IgD-negative memory B cell (primary cell): ENCODE measurements at regions not wholly inside any gene's neighbourhood (a gene's known extent, or its start where the extent isn't known, plus 50 kb on each side); places are given as distances from the start of the nearest gene placed in this dataset.

Source experiments
- H3K27ac Mint-ChIP-seq, 3 donors: one replicate each; pipeline ENCODE4 v1.8.0; 2020 to 2022; ENCODE audit warnings: mild to moderate bottlenecking in 3 of 3, mixed read lengths in 3 of 3, moderate library complexity in 1 of 3
- H3K27me3 Mint-ChIP-seq: one replicate; pipeline ENCODE4 v1.8.0; 2021; ENCODE audit warnings: mixed read lengths
- H3K36me3 Mint-ChIP-seq: one replicate; pipeline ENCODE4 v1.8.0; 2020; ENCODE audit warnings: mild to moderate bottlenecking, mixed read lengths
- H3K4me1 Mint-ChIP-seq, 3 donors: one replicate each; pipeline ENCODE4 v1.8.0; 2020 to 2022; ENCODE audit warnings: mixed read lengths in 3 of 3, mild to moderate bottlenecking in 1 of 3
- H3K4me3 Mint-ChIP-seq, 4 donors: one replicate each; pipeline ENCODE4 v1.8.0; 2020 to 2022; ENCODE audit warnings: mild to moderate bottlenecking in 4 of 4, mixed read lengths in 4 of 4, moderate library complexity in 3 of 4
- H3K9me3 Mint-ChIP-seq, 3 donors: one replicate each; pipeline ENCODE4 v1.8.0; 2020 to 2021; ENCODE audit warnings: mixed read lengths in 3 of 3, mild to moderate bottlenecking in 1 of 3

DNA sequence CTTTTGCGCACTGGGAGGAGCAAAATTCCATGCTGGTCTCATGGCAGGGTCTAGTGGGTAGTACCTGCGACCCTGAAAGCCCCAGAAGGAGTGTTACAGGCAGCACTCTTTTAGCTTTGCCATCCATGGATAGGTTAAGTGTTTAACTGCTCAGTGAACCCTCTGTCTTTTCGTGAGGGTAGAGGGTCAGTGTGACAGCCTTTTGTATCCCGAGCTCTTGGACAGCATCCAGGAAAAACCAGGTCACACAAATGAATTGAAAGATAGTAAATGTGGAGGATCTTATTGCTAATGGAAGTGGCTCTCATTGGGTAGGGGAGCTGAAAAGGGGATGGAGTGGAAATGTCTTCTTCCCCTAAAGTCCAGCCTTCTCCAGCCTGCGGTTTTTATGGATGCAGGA is 57.8 kb upstream of the CCDC112 start:
- Mint-ChIP-seq H3K27ac (no peak overlapping the region), H3K4me1 (peaks cover 0 to 4% (median 0%) of the 10 kb centered on the region in 3 donors), H3K9me3 (peaks cover 0 to 2% (median 0%) of the 10 kb centered on the region in 3 donors), H3K4me3 (no peak overlapping the region), H3K27me3 (peaks cover 4% of the 10 kb centered on the region), H3K36me3 (peaks cover 4% of the 10 kb centered on the region)

DNA sequence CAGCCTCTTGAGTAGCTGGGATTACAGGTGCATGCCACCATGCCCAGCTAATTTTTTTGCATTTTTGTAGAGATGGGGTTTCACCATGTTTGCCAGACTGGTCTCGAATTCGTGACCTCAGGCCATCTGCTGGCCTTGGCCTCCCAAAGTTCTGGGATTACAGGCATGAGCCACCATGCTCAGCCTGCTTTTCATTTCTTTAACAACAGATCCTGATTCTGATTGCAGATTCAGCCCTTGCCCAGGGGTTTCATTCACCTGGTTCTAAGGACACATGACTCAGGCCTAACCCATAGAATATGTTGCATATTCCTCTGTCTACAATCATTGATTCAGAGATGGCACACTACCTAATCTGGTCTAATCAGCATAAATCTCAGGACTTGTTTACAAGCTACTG is 56.1 kb upstream of the CCDC112 start:
- H3K27ac Mint-ChIP-seq: no peak overlapping the region
- H3K4me3 Mint-ChIP-seq: no peak overlapping the region
- peaks cover 4% of the 10 kb centered on the region for H3K36me3 Mint-ChIP-seq
- peaks cover 0 to 4% (median 0%) of the 10 kb centered on the region in 3 donors for H3K4me1 Mint-ChIP-seq
- H3K27me3 Mint-ChIP-seq: peaks cover 4% of the 10 kb centered on the region
- H3K9me3 Mint-ChIP-seq: peaks cover 0 to 2% (median 0%) of the 10 kb centered on the region in 3 donors

DNA sequence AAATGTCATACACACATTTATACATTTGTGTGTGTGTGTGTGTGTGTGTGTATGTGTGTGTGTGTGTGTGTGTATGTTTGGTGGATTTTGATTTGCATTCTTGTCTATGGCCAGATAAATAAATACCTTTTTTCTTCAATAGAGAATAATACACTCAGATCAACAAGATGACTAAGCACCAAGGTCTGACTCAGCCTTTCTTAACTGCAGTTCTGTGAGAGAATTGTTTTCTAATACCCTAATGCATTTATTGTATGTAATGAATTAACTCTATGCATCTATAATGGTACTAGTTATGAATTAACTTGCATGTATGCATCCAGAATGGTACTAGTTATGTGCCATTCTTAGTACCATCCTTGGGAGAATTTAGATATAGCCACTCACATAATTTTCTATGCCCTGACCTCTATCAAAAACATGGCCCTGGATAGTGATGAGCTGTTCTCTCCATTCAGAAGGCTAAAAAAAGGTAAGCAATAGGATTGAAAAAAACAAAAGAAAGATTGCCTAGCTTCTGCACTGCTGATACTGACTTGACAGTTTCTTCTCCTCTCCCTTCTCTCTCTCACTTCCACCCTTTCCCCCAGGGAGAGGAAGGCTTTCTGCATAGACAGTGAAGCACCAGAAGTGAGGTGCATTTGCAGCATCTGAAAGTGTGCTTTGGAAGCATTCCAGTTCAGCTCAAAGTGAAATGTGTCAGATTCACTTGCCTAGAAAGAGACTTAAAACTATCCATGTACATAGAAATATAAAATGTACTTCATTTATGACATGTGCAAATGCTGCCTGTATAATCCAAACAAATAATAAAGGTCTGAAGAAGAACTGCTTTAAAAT is 55.1 kb upstream of the CCDC112 start:
- Mint-ChIP-seq H3K4me1 (peaks cover 0 to 4% (median 0%) of the 10 kb centered on the region in 3 donors), H3K27ac (no peak overlapping the region), H3K36me3 (peaks cover 4% of the 10 kb centered on the region), H3K27me3 (peaks cover 4% of the 10 kb centered on the region), H3K4me3 (no peak overlapping the region), H3K9me3 (no peaks in the 10 kb centered on the region)

DNA sequence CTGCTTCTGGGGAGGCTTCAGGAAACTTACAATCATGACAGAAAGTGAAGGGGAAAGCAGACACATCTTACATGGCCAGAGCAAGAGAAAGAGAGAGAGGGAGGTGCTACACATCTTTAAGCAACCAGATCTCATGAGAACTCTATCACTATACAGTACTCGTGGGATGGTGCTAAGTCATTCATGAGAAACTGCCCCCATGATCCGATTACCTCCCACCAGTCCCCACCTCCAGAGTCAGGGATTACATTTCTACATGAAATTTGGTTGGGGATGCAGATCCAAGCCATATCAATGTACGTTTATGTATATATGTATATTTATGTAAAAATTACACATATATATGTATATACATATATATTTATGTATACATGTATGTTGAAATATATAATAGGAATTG is 54.4 kb upstream of the CCDC112 start:
- Mint-ChIP-seq H3K9me3 (peaks cover 0 to 2% (median 0%) of the 10 kb centered on the region in 3 donors), H3K27me3 (peaks cover 4% of the 10 kb centered on the region), H3K27ac (no peak overlapping the region), H3K4me1 (peaks cover 0 to 4% (median 0%) of the 10 kb centered on the region in 3 donors), H3K4me3 (no peak overlapping the region), H3K36me3 (peaks cover 4% of the 10 kb centered on the region)

DNA sequence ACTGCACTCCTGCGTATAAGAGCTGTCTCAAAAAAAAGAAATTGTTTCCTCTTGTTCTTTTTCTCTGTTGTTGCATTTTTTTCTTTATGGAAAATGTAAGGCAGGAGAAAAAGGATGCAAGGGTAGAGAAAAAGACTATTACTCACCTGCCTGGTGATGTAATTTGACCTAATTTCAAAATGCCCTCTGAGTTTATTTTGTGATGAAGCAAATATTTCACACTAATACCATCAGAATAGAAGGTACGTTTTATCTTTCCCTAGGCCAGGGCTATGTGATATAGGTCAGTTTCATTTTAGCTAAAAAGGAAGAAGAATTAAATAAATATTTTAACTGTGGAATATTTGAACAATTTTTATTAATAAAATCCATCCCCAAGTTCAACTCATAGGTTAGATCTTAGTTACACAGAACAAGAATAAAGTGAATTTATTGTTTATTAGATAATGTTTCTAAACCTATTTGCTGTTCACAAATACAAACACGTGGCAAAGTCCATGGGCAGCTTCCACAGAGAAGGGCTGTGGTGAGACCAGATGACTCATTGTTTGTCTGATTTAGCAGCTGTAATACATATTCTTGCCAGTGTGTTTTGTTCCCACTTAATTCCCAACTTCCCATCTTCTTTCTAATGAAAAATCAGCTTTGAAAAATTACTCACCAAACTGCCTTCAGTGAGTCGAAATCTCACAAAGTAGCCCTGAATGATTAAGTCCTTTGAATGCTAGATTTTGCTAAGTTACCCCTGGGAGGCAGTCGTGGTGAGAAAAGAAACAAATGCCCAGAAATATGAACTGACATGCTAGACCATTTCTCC is 52.8 kb upstream of the CCDC112 start:
- H3K4me3 Mint-ChIP-seq: no peak overlapping the region
- H3K27ac Mint-ChIP-seq: no peak overlapping the region
- H3K27me3 Mint-ChIP-seq: peaks cover 4% of the 10 kb centered on the region
- H3K9me3 Mint-ChIP-seq: peaks cover 0 to 11% (median 0%) of the 10 kb centered on the region in 3 donors
- peaks cover under 1% of the 10 kb centered on the region for H3K36me3 Mint-ChIP-seq
- peaks cover 0 to 4% (median 0%) of the 10 kb centered on the region in 3 donors for H3K4me1 Mint-ChIP-seq

DNA sequence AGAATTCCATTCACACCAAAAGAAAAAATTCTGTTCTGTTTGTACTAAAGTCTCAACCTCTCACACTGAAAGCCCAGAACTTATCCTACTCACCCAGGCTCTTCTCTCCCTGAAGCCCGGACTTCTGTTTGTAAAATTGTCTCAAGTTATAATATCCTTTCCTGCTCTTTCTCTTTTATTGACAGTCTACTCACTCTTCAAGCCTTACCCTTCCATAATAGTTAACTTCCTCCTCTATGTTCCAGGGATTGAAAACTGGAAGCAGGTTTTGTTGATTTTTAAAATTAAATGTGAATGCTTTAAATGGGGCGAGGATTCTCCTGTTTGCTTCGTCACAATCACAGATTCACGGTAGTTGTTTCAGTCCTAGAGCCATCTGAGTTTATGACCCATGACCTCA is 51.7 kb upstream of the CCDC112 start:
- Mint-ChIP-seq H3K27ac (no peak overlapping the region), H3K4me3 (no peak overlapping the region), H3K36me3 (no peaks in the 10 kb centered on the region), H3K9me3 (peaks cover 0 to 11% (median 0%) of the 10 kb centered on the region in 3 donors), H3K4me1 (peaks cover 0 to 4% (median 0%) of the 10 kb centered on the region in 3 donors), H3K27me3 (peaks cover 4% of the 10 kb centered on the region)
